ENCODE measurements at regions not wholly inside any gene's neighbourhood (a gene's known extent, or its start where the extent isn't known, plus 50 kb on each side); places are given as distances from the start of the nearest gene placed in this dataset.

- Histone ChIP-seq H3K4me1 (ENCODE audit: control insufficient read depth, extremely low read depth, insufficient read depth, low read length) (peaks cover 4% of the 10 kb centered on the region), H3K9ac (ENCODE audit: control insufficient read depth, extremely low read depth, insufficient read depth, low read length) (no peak overlapping the region), H3K27ac (ENCODE audit: control insufficient read depth, insufficient read depth, low read length) (no peak overlapping the region), H3K4me2 (ENCODE audit: control insufficient read depth, extremely low read depth, insufficient read depth, low read depth, low read length) (no peak overlapping the region), H3K27me3 (ENCODE audit: control insufficient read depth, extremely low read depth, insufficient read depth, low read length) (peaks cover 37% of the 10 kb centered on the region), H2AFZ (ENCODE audit: control insufficient read depth, low read length) (no peak overlapping the region), H3K9me1 (ENCODE audit: control insufficient read depth, extremely low read depth, insufficient read depth, low read length) (no peaks in the 10 kb centered on the region), H3K9me3 (ENCODE audit: control insufficient read depth, low read depth, low read length) (no peaks in the 10 kb centered on the region), H4K20me1 (ENCODE audit: control insufficient read depth, extremely low read depth, insufficient read depth, low read length) (no peaks in the 10 kb centered on the region), H3K4me3 (ENCODE audit: control insufficient read depth in 2 of 3, extremely low read depth in 1 of 3, insufficient read depth in 2 of 3, low read depth in 1 of 3, low read length in 3 of 3) (no peak overlapping the region), H3K79me2 (ENCODE audit: control insufficient read depth, insufficient read depth, low read length) (no peaks in the 10 kb centered on the region), H3K36me3 (ENCODE audit: control insufficient read depth in 2 of 2, extremely low read depth in 1 of 2, insufficient read depth in 2 of 2, low read length in 2 of 2) (no peaks in the 10 kb centered on the region)
- dilution Hi-C loops (cut with MboI; ENCODE audit: extremely low pct_ligation_motif_present, low sequenced_read_pairs): no loop called here
- TF ChIP-seq EZH2 (IDR thresholded peaks at IDR 0.05; ENCODE audit: low read length) (no peak), CTCF (optimal IDR thresholded peaks at IDR 0.05 in 1 of 3, IDR thresholded peaks at IDR 0.05 in 1 of 3, conservative IDR thresholded peaks at IDR 0.05 in 1 of 3; ENCODE audit: extremely low read depth in 1 of 3, insufficient read depth in 2 of 3, low read length in 3 of 3) (no peak)
- FAIRE-seq (no peak), DNase-seq (ENCODE audit: low read depth, low spot score) (no peak)
These were observed 440.1 kb downstream of the MIAT start for GRCh38 chr22:27097506-27097905.

DNA sequence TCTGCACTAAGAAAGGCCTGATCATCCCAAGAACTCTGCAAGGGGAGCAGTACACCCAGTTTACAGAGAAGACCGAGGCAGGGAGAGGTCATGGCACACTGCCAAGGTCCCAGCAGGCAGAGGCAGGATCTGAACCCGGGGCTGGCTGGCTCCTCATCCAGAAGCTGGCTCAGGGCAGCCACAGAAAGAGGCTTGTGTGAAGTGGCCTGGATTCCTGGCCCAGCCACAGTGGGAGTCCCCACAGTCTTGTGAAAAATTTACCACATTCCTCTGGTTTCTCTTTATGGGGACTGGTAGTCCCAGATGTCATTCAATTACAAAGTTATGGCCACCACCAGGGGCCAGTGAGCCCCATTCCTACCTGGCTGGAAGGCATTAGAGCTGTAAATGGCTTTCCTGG, 440.5 kb downstream of the MIAT start:
- Histone ChIP-seq H3K36me3 (ENCODE audit: control insufficient read depth in 2 of 2, extremely low read depth in 1 of 2, insufficient read depth in 2 of 2, low read length in 2 of 2) (no peaks in the 10 kb centered on the region), H3K9me3 (ENCODE audit: control insufficient read depth, low read depth, low read length) (no peaks in the 10 kb centered on the region), H4K20me1 (ENCODE audit: control insufficient read depth, extremely low read depth, insufficient read depth, low read length) (no peaks in the 10 kb centered on the region), H3K27ac (ENCODE audit: control insufficient read depth, insufficient read depth, low read length) (no peak overlapping the region), H3K4me2 (ENCODE audit: control insufficient read depth, extremely low read depth, insufficient read depth, low read depth, low read length) (no peak overlapping the region), H3K79me2 (ENCODE audit: control insufficient read depth, insufficient read depth, low read length) (no peaks in the 10 kb centered on the region), H3K27me3 (ENCODE audit: control insufficient read depth, extremely low read depth, insufficient read depth, low read length) (peaks cover 38% of the 10 kb centered on the region), H3K4me3 (ENCODE audit: control insufficient read depth in 2 of 3, extremely low read depth in 1 of 3, insufficient read depth in 2 of 3, low read depth in 1 of 3, low read length in 3 of 3) (no peak overlapping the region), H2AFZ (ENCODE audit: control insufficient read depth, low read length) (no peak overlapping the region), H3K9ac (ENCODE audit: control insufficient read depth, extremely low read depth, insufficient read depth, low read length) (no peak overlapping the region), H3K4me1 (ENCODE audit: control insufficient read depth, extremely low read depth, insufficient read depth, low read length) (peaks cover 4% of the 10 kb centered on the region), H3K9me1 (ENCODE audit: control insufficient read depth, extremely low read depth, insufficient read depth, low read length) (no peaks in the 10 kb centered on the region)
- DNase-seq (ENCODE audit: low read depth, low spot score) (no peak), FAIRE-seq (no peak)
- dilution Hi-C loops (cut with MboI; ENCODE audit: extremely low pct_ligation_motif_present, low sequenced_read_pairs): no loop called here
- TF ChIP-seq EZH2 (IDR thresholded peaks at IDR 0.05; ENCODE audit: low read length): no peak
- TF ChIP-seq CTCF (optimal IDR thresholded peaks at IDR 0.05 in 1 of 3, IDR thresholded peaks at IDR 0.05 in 1 of 3, conservative IDR thresholded peaks at IDR 0.05 in 1 of 3; ENCODE audit: extremely low read depth in 1 of 3, insufficient read depth in 2 of 3, low read length in 3 of 3): no peak

Measured in keratinocyte (primary cell).